G401 (cell line): ENCODE measurements at regions not wholly inside any gene's neighbourhood (a gene's known extent, or its start where the extent isn't known, plus 50 kb on each side); places are given as distances from the start of the nearest gene placed in this dataset.
"Not testable (repeated sequence)": the region's sequence is repeated elsewhere in the genome, so short reads cannot be mapped to it uniquely, and the experiment has no call there.

Experiments
- DNase-seq: peaks from one replicate; pipeline ENCODE4 v3.0.0-alpha.2; 2015; ENCODE audit warnings: low spot score
- in situ Hi-C: cut with HindIII; loops from 2 replicates; pipeline ENCODE4 v1.10.0; 2016; ENCODE audit warnings: low sequenced_read_pairs, mixed read lengths

GRCh38 chr9:106074006-106074405 is 379.7 kb downstream of the TMEM38B start:
- DNase-seq = no peak
- in situ Hi-C loops = no loop called here

- in situ Hi-C loops = no loop called here
- no peak for DNase-seq
Observed at GRCh38 chr9:106075236-106075959, 381.1 kb downstream of the TMEM38B start.

DNA sequence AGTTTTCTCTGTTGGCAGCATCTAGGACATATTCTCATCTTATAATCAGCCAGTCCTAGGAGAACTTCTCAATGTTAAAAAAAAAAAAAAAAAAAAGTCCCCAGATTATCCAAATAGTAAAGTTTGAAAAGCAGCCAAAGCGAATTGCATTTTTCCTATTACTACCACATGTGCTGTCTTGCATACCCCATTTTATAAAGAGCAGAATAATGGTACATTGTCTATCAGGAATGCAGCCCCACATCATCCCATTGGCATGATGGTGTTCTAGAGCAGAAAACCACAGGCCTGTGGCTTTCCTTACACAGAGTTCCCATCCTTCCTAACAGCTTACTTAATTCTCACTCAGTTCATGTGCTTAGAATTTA is 381.6 kb downstream of the TMEM38B start:
- in situ Hi-C loops = no loop called here

GRCh38 chr9:106076711-106077110 is 382.4 kb downstream of the TMEM38B start:
- in situ Hi-C loops = no loop called here
- no peak for DNase-seq

More for the DNA sequence above, 381.6 kb downstream of the TMEM38B start:
- DNase-seq = no peak

GRCh38 chr9:106077731-106078130 is 383.4 kb downstream of the TMEM38B start:
- in situ Hi-C loops = no loop called here
- no peak for DNase-seq

GRCh38 chr9:106082621-106083020 is 388.3 kb downstream of the TMEM38B start:
- DNase-seq = no peak
- in situ Hi-C loops = no loop called here

DNA sequence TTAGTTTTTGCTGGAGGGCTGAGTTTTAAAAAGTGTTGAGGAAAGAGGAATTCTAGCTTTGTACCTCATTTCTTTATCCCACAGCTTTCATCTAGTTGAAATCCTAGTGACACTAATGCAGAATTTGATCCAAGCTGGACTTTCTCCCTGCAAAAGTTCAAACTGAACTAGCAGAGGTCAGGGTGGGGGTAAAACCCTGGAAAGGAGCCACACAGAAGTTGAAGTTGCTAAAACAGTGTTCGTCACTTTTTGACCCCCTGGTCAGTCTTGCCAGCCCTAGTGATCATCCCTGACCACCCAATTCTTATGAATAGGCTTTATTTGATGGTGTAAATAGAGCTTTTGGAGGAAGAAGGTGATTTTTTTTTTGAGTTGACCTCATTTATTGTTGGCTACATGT is 390.4 kb downstream of the TMEM38B start:
- in situ Hi-C loops = no loop called here
- DNase-seq = no peak

- no peak for DNase-seq
- in situ Hi-C loops = no loop called here
Observed at GRCh38 chr9:106085479-106085878, 391.1 kb downstream of the TMEM38B start.

- in situ Hi-C loops = no loop called here
Observed at GRCh38 chr9:106092083-106092482, 397.7 kb downstream of the TMEM38B start.

GRCh38 chr9:106102821-106103220 is 408.5 kb downstream of the TMEM38B start:
- in situ Hi-C loops = no loop called here
- no peak for DNase-seq

More at GRCh38 chr9:106092083-106092482, 397.7 kb downstream of the TMEM38B start:
- no peak for DNase-seq

GRCh38 chr9:106104887-106105286 is 410.5 kb downstream of the TMEM38B start:
- in situ Hi-C loops = no loop called here
- no peak for DNase-seq

- no peak for DNase-seq
- in situ Hi-C loops = no loop called here
Observed at GRCh38 chr9:106106396-106106795, 412.1 kb downstream of the TMEM38B start.

DNA sequence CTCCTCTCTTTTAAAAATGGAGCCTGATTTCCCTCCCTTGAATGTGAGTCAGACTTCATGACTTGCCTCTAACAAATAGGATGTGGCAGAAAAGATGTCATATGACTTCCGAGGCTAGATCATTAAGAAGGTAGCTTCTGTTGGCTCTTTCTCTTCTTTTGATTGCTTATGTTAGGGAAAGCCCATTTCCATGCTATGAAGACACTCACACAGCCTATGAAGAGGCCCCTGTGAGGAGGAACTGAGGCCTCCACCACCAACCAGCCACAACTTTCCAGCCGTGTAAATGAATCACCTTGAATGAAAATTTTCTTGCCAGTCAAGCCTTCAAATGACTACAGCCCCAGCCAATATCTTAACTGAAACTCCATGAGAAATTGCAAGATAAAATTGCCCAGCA is 413.4 kb downstream of the TMEM38B start:
- DNase-seq = no peak
- in situ Hi-C loops = no loop called here

DNA sequence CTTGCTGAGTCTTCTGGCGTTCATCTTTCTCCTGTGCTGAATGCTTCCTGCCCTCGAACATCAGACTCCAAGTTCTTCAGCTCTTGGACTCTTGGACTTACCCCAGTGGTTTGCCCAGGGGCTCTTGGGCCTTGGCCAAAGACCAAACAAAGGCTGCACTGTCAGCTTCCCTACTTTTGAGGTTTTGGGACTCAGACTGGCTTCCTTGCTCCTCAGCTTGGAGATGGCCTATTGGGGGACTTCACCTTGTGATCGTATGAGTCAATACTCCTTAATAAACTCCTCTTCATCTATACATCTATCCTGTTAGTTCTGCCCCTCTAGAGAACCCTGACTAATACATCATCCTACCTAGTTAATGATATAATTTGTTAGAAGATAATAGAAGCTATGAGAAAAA is 415.4 kb downstream of the TMEM38B start:
- DNase-seq, in situ Hi-C loops: not testable (repeated sequence)

- in situ Hi-C loops = no loop called here
- DNase-seq = no peak
Observed at GRCh38 chr9:106110483-106110882, 416.1 kb downstream of the TMEM38B start.

GRCh38 chr9:106111039-106111730 is 416.8 kb downstream of the TMEM38B start:
- DNase-seq = no peak
- in situ Hi-C loops = no loop called here

DNA sequence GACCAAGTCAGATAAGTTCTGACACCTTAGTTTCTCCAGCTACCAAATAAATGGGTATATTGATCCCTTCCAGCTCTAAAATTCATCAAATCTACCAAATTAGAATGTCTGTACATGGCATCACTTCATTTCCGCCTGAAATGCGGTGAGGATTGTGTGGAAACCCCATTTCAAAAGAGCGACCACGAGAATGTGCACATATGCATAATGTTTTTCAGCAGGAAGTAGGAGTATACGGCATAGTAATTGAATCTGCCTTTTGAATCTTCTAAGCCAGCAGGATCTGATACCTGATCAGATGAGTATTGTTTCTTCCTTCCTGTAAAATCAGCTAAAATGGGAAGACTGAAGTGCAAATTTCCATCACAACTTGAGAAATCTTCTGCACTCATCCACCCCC is 418.6 kb downstream of the TMEM38B start:
- in situ Hi-C loops = no loop called here
- DNase-seq = no peak

- in situ Hi-C loops = no loop called here
- DNase-seq = no peak
Observed at GRCh38 chr9:106119176-106119575, 424.8 kb downstream of the TMEM38B start.

DNA sequence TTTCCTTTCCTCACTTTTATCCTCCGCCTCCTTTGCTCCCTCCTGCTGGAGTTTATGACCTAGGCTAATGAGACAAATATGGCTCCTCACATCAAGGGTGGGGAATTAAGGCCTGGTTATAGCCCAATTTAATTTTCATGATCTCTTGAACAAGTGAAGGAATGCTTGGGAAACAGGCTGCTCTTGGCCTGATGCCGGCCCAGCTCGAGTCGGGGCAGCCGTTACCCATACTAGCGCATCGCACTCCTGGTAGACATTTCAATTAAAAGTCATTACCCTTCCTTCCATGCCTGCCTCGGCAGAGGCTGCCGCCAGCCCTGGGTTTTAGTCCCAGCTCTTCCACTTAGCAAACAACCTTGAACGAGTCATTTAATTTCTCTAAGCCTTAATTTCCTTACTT is 425.7 kb downstream of the TMEM38B start:
- no peak for DNase-seq
- in situ Hi-C loops = no loop called here

DNA sequence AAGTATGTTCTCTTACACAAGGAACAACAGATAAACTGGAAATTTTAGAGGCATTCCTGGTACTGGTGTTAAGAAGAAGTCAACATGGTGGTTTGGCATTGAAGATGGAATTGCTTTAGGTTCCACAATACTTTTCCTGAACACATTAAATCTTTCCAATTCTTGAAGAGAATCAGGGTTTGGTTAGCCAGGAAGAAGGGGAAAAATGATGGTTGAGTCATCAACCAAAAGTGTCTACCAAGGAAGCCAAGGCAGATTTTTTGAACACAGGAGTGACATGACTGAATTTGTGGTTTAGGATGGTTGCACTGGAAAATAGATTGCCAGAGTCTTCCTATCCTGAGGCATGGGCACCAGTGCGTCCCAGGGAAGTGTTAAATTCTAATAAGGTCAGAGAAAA is 433.4 kb downstream of the TMEM38B start:
- in situ Hi-C loops = no loop called here
- DNase-seq = no peak

- in situ Hi-C loops = no loop called here
- no peak for DNase-seq
Observed at GRCh38 chr9:106130374-106130773, 436.0 kb downstream of the TMEM38B start.
